ENCODE measurements at regions not wholly inside any gene's neighbourhood (a gene's known extent, or its start where the extent isn't known, plus 50 kb on each side); places are given as distances from the start of the nearest gene placed in this dataset.

GRCh38 chrX:5632061-5632614 is 596.5 kb downstream of the NLGN4X start:
- no peak for ATAC-seq
- TF ChIP-seq TCF4 (CRISPR knock-in tag; IDR thresholded peaks at IDR 0.05; ENCODE audit: borderline replicate concordance) = no peak
- TF ChIP-seq BACH2 (CRISPR knock-in tag; IDR thresholded peaks at IDR 0.05; ENCODE audit: borderline replicate concordance) = no peak
- no peak for TF ChIP-seq PPARA (CRISPR knock-in tag; IDR thresholded peaks at IDR 0.05; ENCODE audit: borderline replicate concordance)
- TF ChIP-seq ZFP30 (CRISPR knock-in tag; IDR thresholded peaks at IDR 0.05) = no peak
- TF ChIP-seq GLIS3 (CRISPR knock-in tag; IDR thresholded peaks at IDR 0.05) = no peak
- TF ChIP-seq PATZ1 (CRISPR knock-in tag; IDR thresholded peaks at IDR 0.05; ENCODE audit: borderline replicate concordance) = no peak
- TF ChIP-seq, protein P1, sequence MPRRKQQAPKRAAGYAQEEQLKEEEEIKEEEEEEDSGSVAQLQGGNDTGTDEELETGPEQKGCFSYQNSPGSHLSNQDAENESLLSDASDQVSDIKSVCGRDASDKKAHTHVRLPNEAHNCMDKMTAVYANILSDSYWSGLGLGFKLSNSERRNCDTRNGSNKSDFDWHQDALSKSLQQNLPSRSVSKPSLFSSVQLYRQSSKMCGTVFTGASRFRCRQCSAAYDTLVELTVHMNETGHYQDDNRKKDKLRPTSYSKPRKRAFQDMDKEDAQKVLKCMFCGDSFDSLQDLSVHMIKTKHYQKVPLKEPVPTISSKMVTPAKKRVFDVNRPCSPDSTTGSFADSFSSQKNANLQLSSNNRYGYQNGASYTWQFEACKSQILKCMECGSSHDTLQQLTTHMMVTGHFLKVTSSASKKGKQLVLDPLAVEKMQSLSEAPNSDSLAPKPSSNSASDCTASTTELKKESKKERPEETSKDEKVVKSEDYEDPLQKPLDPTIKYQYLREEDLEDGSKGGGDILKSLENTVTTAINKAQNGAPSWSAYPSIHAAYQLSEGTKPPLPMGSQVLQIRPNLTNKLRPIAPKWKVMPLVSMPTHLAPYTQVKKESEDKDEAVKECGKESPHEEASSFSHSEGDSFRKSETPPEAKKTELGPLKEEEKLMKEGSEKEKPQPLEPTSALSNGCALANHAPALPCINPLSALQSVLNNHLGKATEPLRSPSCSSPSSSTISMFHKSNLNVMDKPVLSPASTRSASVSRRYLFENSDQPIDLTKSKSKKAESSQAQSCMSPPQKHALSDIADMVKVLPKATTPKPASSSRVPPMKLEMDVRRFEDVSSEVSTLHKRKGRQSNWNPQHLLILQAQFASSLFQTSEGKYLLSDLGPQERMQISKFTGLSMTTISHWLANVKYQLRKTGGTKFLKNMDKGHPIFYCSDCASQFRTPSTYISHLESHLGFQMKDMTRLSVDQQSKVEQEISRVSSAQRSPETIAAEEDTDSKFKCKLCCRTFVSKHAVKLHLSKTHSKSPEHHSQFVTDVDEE (CRISPR knock-in tag; IDR thresholded peaks at IDR 0.05) = no peak
- TF ChIP-seq ZC3H10 (CRISPR knock-in tag; IDR thresholded peaks at IDR 0.05) = no peak
- TF ChIP-seq ZNF565 (CRISPR knock-in tag; conservative IDR thresholded peaks at IDR 0.05; ENCODE audit: low read depth) = no peak
- no peak for TF ChIP-seq ISL1 (CRISPR knock-in tag; IDR thresholded peaks at IDR 0.05)
- no peak for TF ChIP-seq SNAI2 (CRISPR knock-in tag; IDR thresholded peaks at IDR 0.05)
- no peak for TF ChIP-seq ARNTL (CRISPR knock-in tag; IDR thresholded peaks at IDR 0.05; ENCODE audit: borderline replicate concordance, low read depth)
- TF ChIP-seq, protein P2, sequence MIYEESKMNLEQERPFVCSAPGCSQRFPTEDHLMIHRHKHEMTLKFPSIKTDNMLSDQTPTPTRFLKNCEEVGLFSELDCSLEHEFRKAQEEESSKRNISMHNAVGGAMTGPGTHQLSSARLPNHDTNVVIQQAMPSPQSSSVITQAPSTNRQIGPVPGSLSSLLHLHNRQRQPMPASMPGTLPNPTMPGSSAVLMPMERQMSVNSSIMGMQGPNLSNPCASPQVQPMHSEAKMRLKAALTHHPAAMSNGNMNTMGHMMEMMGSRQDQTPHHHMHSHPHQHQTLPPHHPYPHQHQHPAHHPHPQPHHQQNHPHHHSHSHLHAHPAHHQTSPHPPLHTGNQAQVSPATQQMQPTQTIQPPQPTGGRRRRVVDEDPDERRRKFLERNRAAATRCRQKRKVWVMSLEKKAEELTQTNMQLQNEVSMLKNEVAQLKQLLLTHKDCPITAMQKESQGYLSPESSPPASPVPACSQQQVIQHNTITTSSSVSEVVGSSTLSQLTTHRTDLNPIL (CRISPR knock-in tag; IDR thresholded peaks at IDR 0.05; ENCODE audit: low read depth) = no peak
- TF ChIP-seq ZNF8 (CRISPR knock-in tag; IDR thresholded peaks at IDR 0.05) = no peak

DNA sequence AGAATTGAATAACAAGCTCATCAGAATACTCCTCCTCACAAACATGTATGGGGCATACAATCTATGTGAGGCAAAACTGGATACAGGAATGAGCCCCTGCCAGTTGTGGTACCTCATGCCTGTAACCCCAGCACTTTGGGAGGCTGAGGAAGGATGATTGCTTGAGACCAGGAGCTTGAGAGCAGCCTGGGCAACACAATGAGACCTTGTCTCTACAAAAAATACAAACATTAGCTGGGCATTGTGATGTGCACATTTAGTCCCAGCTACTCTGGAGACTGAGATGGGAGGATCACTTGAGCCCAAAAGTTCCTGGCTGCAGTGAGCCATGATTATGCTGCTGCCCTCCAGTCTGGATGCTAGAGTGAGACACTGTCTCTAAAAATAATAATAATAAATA is 611.0 kb downstream of the NLGN4X start:
- ATAC-seq = no peak
- TF ChIP-seq, protein P2 (CRISPR knock-in tag; IDR thresholded peaks at IDR 0.05; ENCODE audit: low read depth) = no peak
- TF ChIP-seq ZFP30 (CRISPR knock-in tag; IDR thresholded peaks at IDR 0.05) = no peak
- TF ChIP-seq CSDC2 (CRISPR knock-in tag; IDR thresholded peaks at IDR 0.05) = no peak
- no peak for TF ChIP-seq PPARA (CRISPR knock-in tag; IDR thresholded peaks at IDR 0.05; ENCODE audit: borderline replicate concordance)
- no peak for TF ChIP-seq ZNF565 (CRISPR knock-in tag; conservative IDR thresholded peaks at IDR 0.05; ENCODE audit: low read depth)
- no peak for TF ChIP-seq RARB (CRISPR knock-in tag; IDR thresholded peaks at IDR 0.05)
- no peak for TF ChIP-seq ZC3H10 (CRISPR knock-in tag; IDR thresholded peaks at IDR 0.05)
- no peak for TF ChIP-seq ZNF70 (CRISPR knock-in tag; IDR thresholded peaks at IDR 0.05)
- no peak for TF ChIP-seq ARNTL (CRISPR knock-in tag; IDR thresholded peaks at IDR 0.05; ENCODE audit: borderline replicate concordance, low read depth)
- TF ChIP-seq GLIS3 (CRISPR knock-in tag; IDR thresholded peaks at IDR 0.05) = no peak
- TF ChIP-seq, protein P3, sequence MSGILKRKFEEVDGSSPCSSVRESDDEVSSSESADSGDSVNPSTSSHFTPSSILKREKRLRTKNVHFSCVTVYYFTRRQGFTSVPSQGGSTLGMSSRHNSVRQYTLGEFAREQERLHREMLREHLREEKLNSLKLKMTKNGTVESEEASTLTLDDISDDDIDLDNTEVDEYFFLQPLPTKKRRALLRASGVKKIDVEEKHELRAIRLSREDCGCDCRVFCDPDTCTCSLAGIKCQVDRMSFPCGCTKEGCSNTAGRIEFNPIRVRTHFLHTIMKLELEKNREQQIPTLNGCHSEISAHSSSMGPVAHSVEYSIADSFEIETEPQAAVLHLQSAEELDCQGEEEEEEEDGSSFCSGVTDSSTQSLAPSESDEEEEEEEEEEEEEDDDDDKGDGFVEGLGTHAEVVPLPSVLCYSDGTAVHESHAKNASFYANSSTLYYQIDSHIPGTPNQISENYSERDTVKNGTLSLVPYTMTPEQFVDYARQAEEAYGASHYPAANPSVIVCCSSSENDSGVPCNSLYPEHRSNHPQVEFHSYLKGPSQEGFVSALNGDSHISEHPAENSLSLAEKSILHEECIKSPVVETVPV (CRISPR knock-in tag; IDR thresholded peaks at IDR 0.05) = no peak
- TF ChIP-seq ZNF8 (CRISPR knock-in tag; IDR thresholded peaks at IDR 0.05) = no peak
- TF ChIP-seq ESRRG (CRISPR knock-in tag; IDR thresholded peaks at IDR 0.05) = no peak
- no peak for TF ChIP-seq BACH2 (CRISPR knock-in tag; IDR thresholded peaks at IDR 0.05; ENCODE audit: borderline replicate concordance)
- no peak for TF ChIP-seq PATZ1 (CRISPR knock-in tag; IDR thresholded peaks at IDR 0.05; ENCODE audit: borderline replicate concordance)
- TF ChIP-seq OSR1 (CRISPR knock-in tag; IDR thresholded peaks at IDR 0.05) = no peak
- TF ChIP-seq POU6F1 (CRISPR knock-in tag; IDR thresholded peaks at IDR 0.05; ENCODE audit: borderline replicate concordance, low read depth) = no peak
- TF ChIP-seq SNAI2 (CRISPR knock-in tag; IDR thresholded peaks at IDR 0.05) = no peak
